Spleen (tissue), 7 donors: ENCODE measurements at regions not wholly inside any gene's neighbourhood (a gene's known extent, or its start where the extent isn't known, plus 50 kb on each side); places are given as distances from the start of the nearest gene placed in this dataset.

Experiments used
- POLR2A ChIP-seq, 3 donors: fragments of 450-650 bp; IDR thresholded peaks; one replicate each; pipeline ENCODE4 v1.5.1; 2017; ENCODE audit warnings: antibody characterized with exemption in 3 of 3, mild to moderate bottlenecking in 1 of 3
- POLR2AphosphoS5 ChIP-seq, 3 donors: sonication (generic); formaldehyde crosslinking; IDR thresholded peaks; one replicate each; pipeline ENCODE4 v1.5.1; 2017; ENCODE audit warnings: antibody characterized with exemption in 3 of 3
- TF ChIP-seq, protein P1 (sequence below), 11 experiments: fragments of 200-600 bp in 7 of 11; fragments of 450-650 bp in 4 of 11; sonication (generic) in 4 of 11; IDR thresholded peaks in 8 of 11; conservative IDR thresholded peaks in 3 of 11; 1 replicate in 7 of 11; 2 replicates in 4 of 11; pipeline versions ENCODE4 v1.4.0 to v1.8.0; 2016 to 2021; ENCODE audit warnings: antibody characterized with exemption in 11 of 11, inconsistent platforms in 4 of 11, mild to moderate bottlenecking in 1 of 11
- donor health status: DM: no; HTN: no; CAD: no; lungs with moderate emphysema.
- donor health status: DM: no; HTN: no; CAD: no.
- donor health status: DM: no; HTN: no; CAD: no.

DNA sequence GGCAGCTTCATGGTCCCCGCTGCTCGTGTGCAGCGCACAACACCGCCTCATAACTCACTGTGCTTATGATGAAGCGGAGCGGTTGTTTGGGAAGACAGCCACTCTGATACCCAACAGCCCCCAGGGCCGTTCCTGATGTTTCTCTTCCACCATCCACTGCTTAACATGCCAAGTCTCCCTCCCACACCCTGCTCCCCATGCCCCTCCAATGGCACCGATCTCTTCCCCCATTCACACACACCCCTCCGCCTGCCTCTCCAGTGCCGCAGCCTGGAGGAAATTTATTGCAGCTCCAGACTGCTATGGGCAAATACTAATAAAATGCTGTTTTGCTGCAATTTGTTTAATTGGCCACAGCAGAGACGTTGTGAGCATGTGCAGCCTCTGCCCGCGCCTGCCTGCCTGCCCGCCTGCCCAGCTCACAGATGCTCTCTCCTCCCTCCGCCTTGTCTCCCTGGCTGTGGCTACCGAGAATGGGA is 80.3 kb upstream of the LHX1 start:
- TF ChIP-seq, protein P1, sequence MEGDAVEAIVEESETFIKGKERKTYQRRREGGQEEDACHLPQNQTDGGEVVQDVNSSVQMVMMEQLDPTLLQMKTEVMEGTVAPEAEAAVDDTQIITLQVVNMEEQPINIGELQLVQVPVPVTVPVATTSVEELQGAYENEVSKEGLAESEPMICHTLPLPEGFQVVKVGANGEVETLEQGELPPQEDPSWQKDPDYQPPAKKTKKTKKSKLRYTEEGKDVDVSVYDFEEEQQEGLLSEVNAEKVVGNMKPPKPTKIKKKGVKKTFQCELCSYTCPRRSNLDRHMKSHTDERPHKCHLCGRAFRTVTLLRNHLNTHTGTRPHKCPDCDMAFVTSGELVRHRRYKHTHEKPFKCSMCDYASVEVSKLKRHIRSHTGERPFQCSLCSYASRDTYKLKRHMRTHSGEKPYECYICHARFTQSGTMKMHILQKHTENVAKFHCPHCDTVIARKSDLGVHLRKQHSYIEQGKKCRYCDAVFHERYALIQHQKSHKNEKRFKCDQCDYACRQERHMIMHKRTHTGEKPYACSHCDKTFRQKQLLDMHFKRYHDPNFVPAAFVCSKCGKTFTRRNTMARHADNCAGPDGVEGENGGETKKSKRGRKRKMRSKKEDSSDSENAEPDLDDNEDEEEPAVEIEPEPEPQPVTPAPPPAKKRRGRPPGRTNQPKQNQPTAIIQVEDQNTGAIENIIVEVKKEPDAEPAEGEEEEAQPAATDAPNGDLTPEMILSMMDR (IDR thresholded peaks at IDR 0.05 in 8 of 11, conservative IDR thresholded peaks at IDR 0.05 in 3 of 11) = no peak
- TF ChIP-seq POLR2AphosphoS5 (IDR thresholded peaks at IDR 0.05) (no peak), POLR2A (IDR thresholded peaks at IDR 0.05) (no peak)
